Hepatocyte (in vitro differentiated cells): ENCODE measurements at regions not wholly inside any gene's neighbourhood (a gene's known extent, or its start where the extent isn't known, plus 50 kb on each side); places are given as distances from the start of the nearest gene placed in this dataset.

ENCODE experiments used
- DNase-seq: peaks from one replicate; pipeline ENCODE4 v3.0.0-alpha.2; 2016; ENCODE audit warnings: low spot score
- H2AFZ ChIP-seq: fragments of 200-600 bp; sonication (generic); 2 replicates; pipeline ENCODE4 v1.6.0; 2016; ENCODE audit warnings: antibody characterized with exemption, mild to moderate bottlenecking
- H3K27ac ChIP-seq: fragments of 200-600 bp; sonication (generic); 2 replicates; pipeline ENCODE4 v1.5.1; 2016; ENCODE audit warnings: mild to moderate bottlenecking
- H3K27me3 ChIP-seq: fragments of 200-600 bp; sonication (generic); 2 replicates; pipeline ENCODE4 v1.6.1; 2016
- H3K36me3 ChIP-seq: fragments of 200-600 bp; sonication (generic); replicated peaks from 2 replicates; pipeline ENCODE4 v1.5.1; 2016; ENCODE audit warnings: low read depth; ENCODE audit not compliant: insufficient read depth
- H3K4me1 ChIP-seq: fragments of 200-600 bp; sonication (generic); 2 replicates; pipeline ENCODE4 v1.5.1; 2016; ENCODE audit warnings: mild to moderate bottlenecking, moderate library complexity; ENCODE audit not compliant: insufficient read depth
- H3K4me2 ChIP-seq: fragments of 200-600 bp; sonication (generic); 2 replicates; pipeline ENCODE4 v1.6.0; 2016
- H3K4me3 ChIP-seq: fragments of 200-600 bp; sonication (generic); 2 replicates; pipeline ENCODE4 v1.5.1; 2016; ENCODE audit warnings: mild to moderate bottlenecking
- H3K79me2 ChIP-seq: fragments of 200-600 bp; sonication (generic); 2 replicates; pipeline ENCODE4 v1.6.0; 2017; ENCODE audit warnings: mild to moderate bottlenecking
- H3K9me2 ChIP-seq: fragments of 200-600 bp; sonication (generic); replicated peaks from 2 replicates; pipeline ENCODE4 v1.6.0; 2017; ENCODE audit warnings: mild to moderate bottlenecking; ENCODE audit not compliant: insufficient read depth
- H3K9me3 ChIP-seq: fragments of 200-600 bp; sonication (generic); 2 replicates; pipeline ENCODE4 v1.5.1; 2016; ENCODE audit warnings: low read depth, mild to moderate bottlenecking
- H4K20me1 ChIP-seq: fragments of 200-600 bp; sonication (generic); 2 replicates; pipeline ENCODE4 v1.6.0; 2016; ENCODE audit warnings: mild to moderate bottlenecking; ENCODE audit not compliant: insufficient read depth, poor library complexity, severe bottlenecking
- EZH2 ChIP-seq: fragments of 200-600 bp; sonication (generic); IDR thresholded peaks from 2 replicates; pipeline ENCODE4 v1.6.1; 2016; ENCODE audit warnings: antibody characterized with exemption, mild to moderate bottlenecking, borderline replicate concordance
- EZH2phosphoT487 ChIP-seq: fragments of 200-600 bp; sonication (generic); IDR thresholded peaks from one replicate; pipeline ENCODE4 v1.6.1; 2018; ENCODE audit warnings: antibody characterized with exemption, mild to moderate bottlenecking, low read depth, moderate library complexity; ENCODE audit not compliant: unreplicated experiment, severe bottlenecking
- WGBS: methylation state at CpG from one replicate; pipeline ENCODE4 v1.1.6; 2016; ENCODE audit warnings: low lambda C conversion rate; ENCODE audit errors: missing lambda C conversion rate; 5-methylcytosine and 5-hydroxymethylcytosine counted together
- TF ChIP-seq, protein P1 (sequence below): fragments of 200-600 bp; sonication (generic); IDR thresholded peaks from 2 replicates; pipeline ENCODE4 v1.5.1; 2016; ENCODE audit warnings: antibody characterized with exemption, mild to moderate bottlenecking; ENCODE audit not compliant: poor library complexity

DNA sequence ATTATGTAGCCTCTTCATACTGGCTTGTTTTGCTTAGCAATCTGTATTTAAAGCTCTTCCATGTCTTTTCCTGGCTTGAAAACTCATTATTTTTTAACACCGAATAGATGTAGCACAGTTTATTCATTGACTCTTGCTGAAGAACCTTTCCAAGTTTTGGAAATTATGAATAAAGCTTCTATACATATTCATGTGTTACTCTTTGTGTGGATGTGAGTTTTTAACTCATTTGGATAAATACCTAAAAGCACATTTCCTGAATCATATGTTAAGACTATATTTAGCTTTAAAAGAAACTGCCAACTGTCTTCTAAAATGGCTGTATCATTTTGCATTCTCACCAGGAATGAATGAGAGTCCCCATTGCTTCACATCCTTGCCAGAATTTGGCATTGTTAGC lies 2061.7 kb upstream of the AGA start:
- no peak overlapping the region for H3K27ac ChIP-seq
- no peak overlapping the region for H2AFZ ChIP-seq
- no peaks in the 10 kb centered on the region for H3K27me3 ChIP-seq
- 98% methylated on average over 1 of the region's 1 CpG for WGBS
- DNase-seq: no peak
- no peak overlapping the region for H3K4me2 ChIP-seq
- H4K20me1 ChIP-seq: no peaks in the 10 kb centered on the region
- no peaks in the 10 kb centered on the region for H3K9me2 ChIP-seq
- no peaks in the 10 kb centered on the region for H3K36me3 ChIP-seq
- no peaks in the 10 kb centered on the region for H3K79me2 ChIP-seq
- no peaks in the 10 kb centered on the region for H3K4me1 ChIP-seq
- no peak for TF ChIP-seq EZH2phosphoT487
- TF ChIP-seq, protein P1, sequence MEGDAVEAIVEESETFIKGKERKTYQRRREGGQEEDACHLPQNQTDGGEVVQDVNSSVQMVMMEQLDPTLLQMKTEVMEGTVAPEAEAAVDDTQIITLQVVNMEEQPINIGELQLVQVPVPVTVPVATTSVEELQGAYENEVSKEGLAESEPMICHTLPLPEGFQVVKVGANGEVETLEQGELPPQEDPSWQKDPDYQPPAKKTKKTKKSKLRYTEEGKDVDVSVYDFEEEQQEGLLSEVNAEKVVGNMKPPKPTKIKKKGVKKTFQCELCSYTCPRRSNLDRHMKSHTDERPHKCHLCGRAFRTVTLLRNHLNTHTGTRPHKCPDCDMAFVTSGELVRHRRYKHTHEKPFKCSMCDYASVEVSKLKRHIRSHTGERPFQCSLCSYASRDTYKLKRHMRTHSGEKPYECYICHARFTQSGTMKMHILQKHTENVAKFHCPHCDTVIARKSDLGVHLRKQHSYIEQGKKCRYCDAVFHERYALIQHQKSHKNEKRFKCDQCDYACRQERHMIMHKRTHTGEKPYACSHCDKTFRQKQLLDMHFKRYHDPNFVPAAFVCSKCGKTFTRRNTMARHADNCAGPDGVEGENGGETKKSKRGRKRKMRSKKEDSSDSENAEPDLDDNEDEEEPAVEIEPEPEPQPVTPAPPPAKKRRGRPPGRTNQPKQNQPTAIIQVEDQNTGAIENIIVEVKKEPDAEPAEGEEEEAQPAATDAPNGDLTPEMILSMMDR: no peak
- TF ChIP-seq EZH2: no peak
- H3K4me3 ChIP-seq: no peak overlapping the region
- H3K9me3 ChIP-seq: no peaks in the 10 kb centered on the region

DNA sequence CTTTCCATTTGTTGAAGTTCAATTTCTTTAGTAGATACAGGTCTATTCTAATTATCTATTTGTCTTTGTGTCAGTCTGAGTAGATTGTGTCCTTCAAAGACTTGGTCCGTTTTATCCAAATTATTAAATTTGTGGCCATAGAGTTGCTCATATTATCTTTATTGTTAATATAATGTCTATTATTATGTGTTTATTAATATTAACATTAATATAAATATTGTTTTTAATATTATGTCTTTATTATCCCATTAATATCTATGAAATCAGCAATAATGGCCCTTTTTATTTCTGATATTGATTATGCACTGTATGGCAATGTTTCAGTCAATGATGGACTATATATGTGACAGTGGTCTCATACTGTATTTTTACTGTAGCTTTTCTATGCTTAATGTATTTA lies 2067.3 kb upstream of the AGA start:
- DNase-seq: no peak
- H4K20me1 ChIP-seq: no peaks in the 10 kb centered on the region
- no peaks in the 10 kb centered on the region for H3K4me1 ChIP-seq
- no peak overlapping the region for H3K27ac ChIP-seq
- H2AFZ ChIP-seq: no peak overlapping the region
- H3K36me3 ChIP-seq: no peaks in the 10 kb centered on the region
- no peaks in the 10 kb centered on the region for H3K27me3 ChIP-seq
- H3K9me2 ChIP-seq: no peaks in the 10 kb centered on the region
- H3K79me2 ChIP-seq: no peaks in the 10 kb centered on the region
- no peak overlapping the region for H3K4me2 ChIP-seq
- 94% methylated on average over 1 of the region's 1 CpG for WGBS
- no peaks in the 10 kb centered on the region for H3K9me3 ChIP-seq
- no peak for TF ChIP-seq EZH2
- TF ChIP-seq, protein P1: no peak
- no peak for TF ChIP-seq EZH2phosphoT487
- no peak overlapping the region for H3K4me3 ChIP-seq

DNA sequence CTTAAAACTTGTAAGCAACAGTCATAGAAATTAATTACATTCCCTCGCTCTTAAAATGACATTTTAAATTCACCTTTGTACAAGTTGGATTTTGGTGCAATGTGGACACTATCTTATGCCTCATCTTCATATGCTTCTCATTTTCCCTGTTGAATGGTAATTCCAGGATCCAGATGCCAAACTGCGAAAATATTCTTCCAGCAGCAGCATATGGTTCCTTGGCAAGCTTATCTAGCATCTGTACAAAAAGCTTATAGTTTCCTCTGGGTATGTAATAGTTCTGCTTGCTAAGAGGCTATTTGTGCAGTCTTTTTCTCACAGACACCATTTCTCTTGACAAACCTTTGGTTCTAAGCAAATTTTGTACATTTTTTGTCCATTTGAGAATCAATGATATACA lies 2079.7 kb upstream of the AGA start:
- Histone ChIP-seq H3K79me2 (no peaks in the 10 kb centered on the region), H3K4me1 (no peaks in the 10 kb centered on the region), H3K4me2 (no peak overlapping the region), H3K27me3 (no peaks in the 10 kb centered on the region), H3K27ac (no peak overlapping the region), H3K4me3 (no peak overlapping the region), H2AFZ (no peak overlapping the region), H3K9me3 (no peaks in the 10 kb centered on the region), H3K9me2 (no peaks in the 10 kb centered on the region), H4K20me1 (no peaks in the 10 kb centered on the region), H3K36me3 (no peaks in the 10 kb centered on the region)
- TF ChIP-seq EZH2: no peak
- TF ChIP-seq, protein P1: no peak
- TF ChIP-seq EZH2phosphoT487: no peak
- WGBS: 87% methylated on average over 2 of the region's 2 CpGs
- no peak for DNase-seq

DNA sequence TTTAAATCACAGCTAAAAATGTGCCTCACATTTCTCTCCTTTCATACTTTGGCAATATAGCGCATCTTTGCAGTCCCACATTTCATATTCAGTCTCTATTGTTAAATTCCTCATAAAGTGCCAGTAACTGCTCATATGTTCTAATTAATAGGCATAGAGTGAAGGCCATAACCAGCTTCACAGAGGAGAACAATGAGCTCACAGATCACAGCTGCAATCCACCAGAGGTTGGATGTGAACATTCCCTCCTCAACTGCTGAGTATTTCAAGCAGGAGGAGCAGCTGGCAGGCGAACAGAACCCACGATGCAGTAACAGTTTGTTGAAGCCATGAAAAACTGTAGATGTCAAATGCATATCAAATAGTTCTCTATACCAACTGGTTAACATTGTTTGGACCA lies 2088.7 kb upstream of the AGA start:
- no peaks in the 10 kb centered on the region for H3K27me3 ChIP-seq
- H3K9me3 ChIP-seq: no peaks in the 10 kb centered on the region
- H2AFZ ChIP-seq: no peak overlapping the region
- H3K79me2 ChIP-seq: no peaks in the 10 kb centered on the region
- 79% methylated on average over 3 of the region's 3 CpGs for WGBS
- TF ChIP-seq, protein P1: no peak
- TF ChIP-seq EZH2phosphoT487: no peak
- no peak for TF ChIP-seq EZH2
- no peaks in the 10 kb centered on the region for H3K9me2 ChIP-seq
- H3K4me3 ChIP-seq: no peak overlapping the region
- no peaks in the 10 kb centered on the region for H3K36me3 ChIP-seq
- H3K4me2 ChIP-seq: no peak overlapping the region
- H4K20me1 ChIP-seq: no peaks in the 10 kb centered on the region
- DNase-seq: no peak
- no peaks in the 10 kb centered on the region for H3K4me1 ChIP-seq
- no peak overlapping the region for H3K27ac ChIP-seq
